Upper lobe of left lung (tissue), 6 donors: ENCODE measurements at regions not wholly inside any gene's neighbourhood (a gene's known extent, or its start where the extent isn't known, plus 50 kb on each side); places are given as distances from the start of the nearest gene placed in this dataset.

Source experiments
- ATAC-seq, 2 donors: fragments of 200-7000 bp; cut with Tn5 transposase; one replicate each; pipeline ENCODE4 v1.9.1; 2022; ENCODE audit warnings: mild to moderate bottlenecking in 2 of 2, moderate library complexity in 2 of 2; ENCODE audit not compliant: low FRiP score in 2 of 2
- DNase-seq, 2 donors: peaks; one replicate each; pipeline ENCODE4 v3.0.0-alpha.2; 2019 to 2020
- H3K27ac ChIP-seq, 4 donors: fragments of 200-600 bp; sonication (generic); one replicate each; pipeline ENCODE4 v1.5.1; 2016 to 2019
- H3K27me3 ChIP-seq, 4 donors: fragments of 200-600 bp; sonication (generic); one replicate each; pipeline ENCODE4 v1.5.1; 2017 to 2019
- H3K36me3 ChIP-seq, 4 donors: fragments of 200-600 bp; sonication (generic); one replicate each; pipeline ENCODE4 v1.5.1; 2016 to 2019
- H3K4me1 ChIP-seq, 4 donors: fragments of 200-600 bp; sonication (generic); one replicate each; pipeline ENCODE4 v1.5.1; 2018 to 2019
- H3K4me3 ChIP-seq, 4 donors: fragments of 200-600 bp; sonication (generic); one replicate each; pipeline ENCODE4 v1.5.1; 2017 to 2019; ENCODE audit warnings: mild to moderate bottlenecking in 2 of 4, moderate library complexity in 1 of 4
- H3K9me3 ChIP-seq, 4 donors: fragments of 200-600 bp; sonication (generic); one replicate each; pipeline ENCODE4 v1.5.1; 2018 to 2019
- CTCF ChIP-seq, 6 experiments: fragments of 450-650 bp in 4 of 6; fragments of 200-600 bp in 2 of 6; sonication (generic) in 2 of 6; IDR thresholded peaks; one replicate each; pipeline ENCODE4 v1.5.1; 2016 to 2019; ENCODE audit warnings: antibody characterized with exemption in 6 of 6
- EP300 ChIP-seq, 4 donors: sonication (generic); formaldehyde crosslinking; IDR thresholded peaks; one replicate each; pipeline ENCODE4 v1.5.1; 2017; ENCODE audit warnings: antibody characterized with exemption in 4 of 4, control low read depth in 2 of 4
- POLR2A ChIP-seq, 4 donors: fragments of 450-650 bp; IDR thresholded peaks; one replicate each; pipeline ENCODE4 v1.5.1; 2016 to 2017; ENCODE audit warnings: antibody characterized with exemption in 4 of 4, mild to moderate bottlenecking in 2 of 4
- POLR2AphosphoS5 ChIP-seq, 2 donors: sonication (generic); formaldehyde crosslinking; IDR thresholded peaks; one replicate each; pipeline ENCODE4 v1.5.1; 2017; ENCODE audit warnings: antibody characterized with exemption in 2 of 2
- WGBS, 2 donors: methylation state at CpG; one replicate each; pipeline ENCODE4 v1.1.5; 2017 to 2018; 5-methylcytosine and 5-hydroxymethylcytosine counted together
- donor health status: DM: no; HTN: no; CAD: no; lungs with moderate emphysema.
- donor health status: DM: no; HTN: yes; CAD: no; lungs with severe emphysema.

- Histone ChIP-seq H3K27ac (no peak overlapping the region), H3K4me1 (no peaks in the 10 kb centered on the region), H3K36me3 (no peaks in the 10 kb centered on the region), H3K4me3 (no peak overlapping the region), H3K27me3 (no peaks in the 10 kb centered on the region), H3K9me3 (peaks cover 0 to 6% (median 0%) of the 10 kb centered on the region in 4 donors)
- no peak for TF ChIP-seq POLR2A (IDR thresholded peaks at IDR 0.05)
- no peak for TF ChIP-seq EP300 (IDR thresholded peaks at IDR 0.05)
- TF ChIP-seq CTCF (IDR thresholded peaks at IDR 0.05) = no peak
- TF ChIP-seq POLR2AphosphoS5 (IDR thresholded peaks at IDR 0.05) = no peak
- no peak for ATAC-seq
- no peak for DNase-seq
Measured at GRCh38 chr14:27050208-27050607, 452.4 kb upstream of the NOVA1 start.

GRCh38 chr14:27056586-27056985, 458.8 kb upstream of the NOVA1 start:
- Histone ChIP-seq H3K4me1 (no peaks in the 10 kb centered on the region), H3K36me3 (no peaks in the 10 kb centered on the region), H3K27ac (no peak overlapping the region), H3K4me3 (no peak overlapping the region), H3K9me3 (peaks cover 0 to 6% (median 0%) of the 10 kb centered on the region in 4 donors), H3K27me3 (no peaks in the 10 kb centered on the region)
- WGBS, 2 donors = 79 to 83% methylated on average over 1 of the region's 1 CpG
- no peak for TF ChIP-seq POLR2A (IDR thresholded peaks at IDR 0.05)
- TF ChIP-seq CTCF (IDR thresholded peaks at IDR 0.05) = no peak
- TF ChIP-seq EP300 (IDR thresholded peaks at IDR 0.05) = no peak
- no peak for TF ChIP-seq POLR2AphosphoS5 (IDR thresholded peaks at IDR 0.05)
- ATAC-seq = no peak
- DNase-seq = no peak

- 80 to 82% methylated on average over 2 of the region's 2 CpGs for WGBS, 2 donors
- TF ChIP-seq CTCF (IDR thresholded peaks at IDR 0.05) = no peak
- no peak for TF ChIP-seq POLR2A (IDR thresholded peaks at IDR 0.05)
- TF ChIP-seq EP300 (IDR thresholded peaks at IDR 0.05) = no peak
- TF ChIP-seq POLR2AphosphoS5 (IDR thresholded peaks at IDR 0.05) = no peak
Measured at GRCh38 chr14:27061299-27061698, 463.5 kb upstream of the NOVA1 start.

GRCh38 chr14:27063959-27064358, 466.1 kb upstream of the NOVA1 start:
- ATAC-seq = no peak

More at GRCh38 chr14:27061299-27061698, 463.5 kb upstream of the NOVA1 start:
- H3K4me3 ChIP-seq = no peak overlapping the region
- no peaks in the 10 kb centered on the region for H3K4me1 ChIP-seq
- H3K27ac ChIP-seq = no peak overlapping the region
- H3K27me3 ChIP-seq = no peaks in the 10 kb centered on the region
- DNase-seq (no peak), ATAC-seq (no peak)
- H3K36me3 ChIP-seq = no peaks in the 10 kb centered on the region
- H3K9me3 ChIP-seq = no peaks in the 10 kb centered on the region

More at GRCh38 chr14:27063959-27064358, 466.1 kb upstream of the NOVA1 start:
- Histone ChIP-seq H3K4me1 (no peaks in the 10 kb centered on the region), H3K27me3 (no peaks in the 10 kb centered on the region), H3K27ac (no peak overlapping the region), H3K4me3 (no peak overlapping the region), H3K36me3 (no peaks in the 10 kb centered on the region), H3K9me3 (no peaks in the 10 kb centered on the region)
- no peak for TF ChIP-seq POLR2AphosphoS5 (IDR thresholded peaks at IDR 0.05)
- no peak for TF ChIP-seq EP300 (IDR thresholded peaks at IDR 0.05)
- TF ChIP-seq POLR2A (IDR thresholded peaks at IDR 0.05) = no peak
- no peak for TF ChIP-seq CTCF (IDR thresholded peaks at IDR 0.05)
- no peak for DNase-seq
